NT2/D1 (cell line): ENCODE measurements at regions not wholly inside any gene's neighbourhood (a gene's known extent, or its start where the extent isn't known, plus 50 kb on each side); places are given as distances from the start of the nearest gene placed in this dataset.

Experiments
- DNase-seq: peaks from one replicate; pipeline ENCODE4 v3.0.0-alpha.2; 2011; ENCODE audit warnings: low read depth, low spot score
- H3K27me3 ChIP-seq: 2 replicates; pipeline ENCODE4 v1.6.0; 2011; ENCODE audit warnings: mild to moderate bottlenecking; ENCODE audit not compliant: insufficient read length, insufficient read depth
- H3K36me3 ChIP-seq: 2 replicates; pipeline ENCODE4 v1.6.1; 2011; ENCODE audit warnings: mild to moderate bottlenecking, low read length, mixed read lengths; ENCODE audit not compliant: insufficient read depth, insufficient read length
- H3K4me1 ChIP-seq: 2 replicates; pipeline ENCODE4 v1.5.1; 2011; ENCODE audit not compliant: insufficient read depth, insufficient read length
- H3K4me3 ChIP-seq: 2 replicates; pipeline ENCODE4 v1.5.1; 2011; ENCODE audit warnings: low read depth; ENCODE audit not compliant: insufficient read length
- H3K9ac ChIP-seq: 2 replicates; pipeline ENCODE4 v1.6.0; 2011; ENCODE audit warnings: low read depth; ENCODE audit not compliant: insufficient read length
- H3K9me3 ChIP-seq: 2 replicates; pipeline ENCODE4 v1.5.1; 2011; ENCODE audit warnings: mild to moderate bottlenecking, low read length; ENCODE audit not compliant: insufficient read depth
- SUZ12 ChIP-seq: IDR thresholded peaks from 2 replicates; pipeline ENCODE4 v1.6.1; 2011; ENCODE audit not compliant: insufficient read length, insufficient read depth; ENCODE audit errors: extremely low read depth
- YY1 ChIP-seq: IDR thresholded peaks from 2 replicates; pipeline ENCODE4 v1.6.1; 2011; ENCODE audit not compliant: insufficient read length, insufficient read depth
- ZNF274 ChIP-seq: IDR thresholded peaks from 2 replicates; pipeline ENCODE4 v1.6.1; 2011; ENCODE audit warnings: mild to moderate bottlenecking, low read depth, low read length

GRCh38 chr12:30874455-30875321 is 51.9 kb upstream of the TSPAN11 start:
- Histone ChIP-seq H3K9ac (no peak overlapping the region), H3K4me1 (peaks cover 4% of the 10 kb centered on the region), H3K4me3 (no peak overlapping the region), H3K27me3 (peaks cover 15% of the 10 kb centered on the region), H3K36me3 (no peaks in the 10 kb centered on the region), H3K9me3 (no peaks in the 10 kb centered on the region)
- no peak for TF ChIP-seq ZNF274
- TF ChIP-seq SUZ12: no peak
- no peak for TF ChIP-seq YY1
- no peak for DNase-seq

GRCh38 chr12:30870491-30871265 is 55.9 kb upstream of the TSPAN11 start:
- peaks cover 10% of the 10 kb centered on the region for H3K27me3 ChIP-seq
- H3K4me3 ChIP-seq: no peak overlapping the region
- DNase-seq: no peak
- H3K9me3 ChIP-seq: peaks cover 25% of the 10 kb centered on the region
- peaks cover 4% of the 10 kb centered on the region for H3K4me1 ChIP-seq
- TF ChIP-seq SUZ12: no peak
- TF ChIP-seq ZNF274: no peak
- TF ChIP-seq YY1: no peak
- no peaks in the 10 kb centered on the region for H3K36me3 ChIP-seq
- no peak overlapping the region for H3K9ac ChIP-seq

DNA sequence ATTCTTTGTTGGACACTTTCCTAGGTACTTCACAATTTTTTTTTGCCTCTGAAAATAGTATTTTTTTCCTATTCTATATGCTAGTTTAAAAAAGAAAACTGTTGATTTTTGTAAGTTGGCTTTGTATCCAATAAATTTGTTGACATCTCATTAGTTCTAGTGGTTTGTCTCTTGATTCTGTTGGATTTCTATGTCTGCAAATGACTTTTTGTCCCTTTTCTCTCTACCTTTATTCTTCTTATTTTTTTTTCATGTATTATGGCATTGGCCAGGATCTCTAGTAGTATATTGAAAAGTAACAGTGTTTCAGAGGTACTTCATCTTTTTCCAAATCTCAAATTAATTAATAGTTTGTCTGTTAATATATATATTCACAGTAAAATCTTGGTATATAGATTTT is 59.1 kb upstream of the TSPAN11 start:
- DNase-seq: no peak
- H3K9me3 ChIP-seq: peaks cover 35% of the 10 kb centered on the region
- no peaks in the 10 kb centered on the region for H3K4me1 ChIP-seq
- TF ChIP-seq YY1 (no peak), ZNF274 (no peak), SUZ12 (no peak)
- no peak overlapping the region for H3K9ac ChIP-seq
- no peak overlapping the region for H3K4me3 ChIP-seq
- H3K27me3 ChIP-seq: peaks cover 10% of the 10 kb centered on the region
- H3K36me3 ChIP-seq: no peaks in the 10 kb centered on the region

DNA sequence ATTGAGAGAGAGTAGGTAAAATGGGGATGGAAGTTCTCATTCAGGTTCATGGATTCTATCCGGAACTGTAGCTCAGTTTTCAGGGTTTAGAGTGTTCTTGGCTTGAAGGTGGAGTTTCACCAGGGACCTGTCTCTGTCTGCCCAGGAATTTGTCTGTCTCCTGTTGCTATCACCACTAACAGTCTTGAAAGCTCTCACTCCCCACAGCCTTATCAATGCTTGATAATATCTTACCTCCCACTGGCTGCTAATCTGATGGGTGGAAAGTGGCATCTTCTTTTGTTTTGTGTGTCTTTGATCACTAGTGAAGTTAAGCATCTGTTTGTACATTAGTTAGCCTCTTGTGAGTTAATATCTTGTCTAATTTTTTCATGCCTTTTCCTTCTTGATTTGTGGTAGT is 60.3 kb upstream of the TSPAN11 start:
- Histone ChIP-seq H3K9me3 (peaks cover 35% of the 10 kb centered on the region), H3K4me1 (no peaks in the 10 kb centered on the region), H3K27me3 (peaks cover 10% of the 10 kb centered on the region), H3K4me3 (no peak overlapping the region), H3K36me3 (no peaks in the 10 kb centered on the region), H3K9ac (no peak overlapping the region)
- DNase-seq: no peak
- TF ChIP-seq YY1: no peak
- no peak for TF ChIP-seq SUZ12
- TF ChIP-seq ZNF274: no peak

DNA sequence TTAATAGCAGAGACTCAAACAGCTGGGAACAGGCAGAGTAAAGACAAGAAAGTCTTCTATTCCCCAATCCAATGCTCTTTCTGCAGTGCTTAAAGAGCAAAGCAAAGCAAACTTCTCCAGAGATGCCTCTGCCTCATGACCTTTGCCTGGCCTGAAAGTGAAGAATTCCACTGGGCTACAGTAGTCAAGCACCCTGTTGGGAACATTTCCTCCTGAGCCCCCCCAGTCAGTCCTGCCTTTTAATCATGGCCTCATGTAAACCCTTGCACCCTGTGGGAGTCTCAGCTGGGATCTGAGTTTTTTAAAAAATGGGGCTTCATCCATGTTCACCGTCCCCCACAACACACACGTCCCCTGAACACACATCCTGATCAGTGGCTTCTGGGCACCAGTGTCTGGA is 62.7 kb upstream of the TSPAN11 start:
- Histone ChIP-seq H3K9me3 (peaks cover 35% of the 10 kb centered on the region), H3K36me3 (no peaks in the 10 kb centered on the region), H3K4me1 (no peaks in the 10 kb centered on the region), H3K27me3 (no peaks in the 10 kb centered on the region), H3K4me3 (no peak overlapping the region), H3K9ac (no peak overlapping the region)
- TF ChIP-seq ZNF274: no peak
- no peak for TF ChIP-seq YY1
- no peak for TF ChIP-seq SUZ12
- no peak for DNase-seq

- no peak overlapping the region for H3K4me3 ChIP-seq
- H3K9me3 ChIP-seq: peaks cover 28% of the 10 kb centered on the region
- DNase-seq: no peak
- no peaks in the 10 kb centered on the region for H3K4me1 ChIP-seq
- no peak overlapping the region for H3K9ac ChIP-seq
- no peaks in the 10 kb centered on the region for H3K27me3 ChIP-seq
- TF ChIP-seq YY1 (no peak), SUZ12 (no peak), ZNF274 (no peak)
- H3K36me3 ChIP-seq: no peaks in the 10 kb centered on the region
Measured at GRCh38 chr12:30862486-30862885, 64.1 kb upstream of the TSPAN11 start.

DNA sequence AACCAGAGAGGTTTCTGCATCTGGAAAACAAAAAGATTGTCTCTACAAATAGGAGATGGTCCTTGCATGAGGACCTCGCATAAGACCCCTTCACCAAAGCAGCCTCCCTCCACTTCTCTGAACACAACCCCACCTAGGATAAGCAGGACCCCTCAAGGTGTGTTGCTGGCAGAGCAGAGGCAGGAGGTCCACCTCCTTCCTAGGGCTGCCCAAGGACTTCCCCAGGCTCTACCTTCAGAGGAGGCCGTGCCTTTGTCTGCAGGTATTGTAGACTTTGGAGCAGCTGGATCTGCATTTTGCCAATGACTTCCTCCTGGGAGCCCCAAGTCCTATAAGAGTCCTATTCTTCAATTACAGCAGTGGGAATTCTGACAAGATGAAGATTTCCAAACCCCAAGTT is 67.3 kb upstream of the TSPAN11 start:
- DNase-seq: no peak
- Histone ChIP-seq H3K27me3 (no peaks in the 10 kb centered on the region), H3K4me3 (no peak overlapping the region), H3K4me1 (no peaks in the 10 kb centered on the region), H3K9me3 (no peaks in the 10 kb centered on the region), H3K36me3 (no peaks in the 10 kb centered on the region), H3K9ac (no peak overlapping the region)
- TF ChIP-seq SUZ12: no peak
- TF ChIP-seq ZNF274: no peak
- no peak for TF ChIP-seq YY1
